Left lung (tissue), 4 donors: ENCODE measurements at regions not wholly inside any gene's neighbourhood (a gene's known extent, or its start where the extent isn't known, plus 50 kb on each side); places are given as distances from the start of the nearest gene placed in this dataset.
A peak's percentile ranks its signal among the peaks of the same experiment; 100 is the strongest.

Source experiments
- ATAC-seq: fragments of 200-7000 bp; cut with Tn5 transposase; one replicate; pipeline ENCODE4 v1.9.1; 2020; ENCODE audit warnings: moderate library complexity
- DNase-seq, 4 donors: peaks; one replicate each; pipeline ENCODE4 v3.0.0-alpha.2; 2013 to 2020
- H3K27ac ChIP-seq, 2 donors: fragments of 200-600 bp; sonication (generic) in 1 of 2; one replicate each; pipeline versions ENCODE4 v1.5.0 to v1.8.0; 2020 to 2021
- H3K27me3 ChIP-seq, 2 donors: fragments of 200-600 bp; sonication (generic) in 1 of 2; one replicate each; pipeline versions ENCODE4 v1.5.0 to v1.8.0; 2020 to 2021
- H3K36me3 ChIP-seq, 2 donors: fragments of 200-600 bp; sonication (generic) in 1 of 2; one replicate each; pipeline versions ENCODE4 v1.5.0 to v1.8.0; 2020 to 2021
- H3K4me1 ChIP-seq, 2 donors: fragments of 200-600 bp; one replicate each; pipeline ENCODE4 v1.8.0; 2021
- H3K4me3 ChIP-seq, 2 donors: fragments of 200-600 bp; sonication (generic) in 1 of 2; one replicate each; pipeline versions ENCODE4 v1.5.0 to v1.8.0; 2020 to 2021; ENCODE audit warnings: mild to moderate bottlenecking in 1 of 2
- H3K9me3 ChIP-seq, 2 donors: fragments of 200-600 bp; sonication (generic) in 1 of 2; one replicate each; pipeline versions ENCODE4 v1.5.0 to v1.8.0; 2020 to 2021
- intact Hi-C, 2 donors: fragments of 100-400 bp; cut with DNase I; formaldehyde crosslinking; loops; one replicate each; pipeline versions ENCODE4 v1.11.2 to v1.14.2; 2022
- TF ChIP-seq, protein P1 (sequence below), 2 donors: fragments of 200-600 bp; sonication (generic) in 1 of 2; IDR thresholded peaks; one replicate each; pipeline versions ENCODE4 v1.5.0 to v1.8.0; 2021; ENCODE audit warnings: antibody characterized with exemption in 2 of 2
- donor health status: DM: no; HTN: yes; CAD: no.
- donor health status: DM: no; HTN: no; CAD: no.

DNA sequence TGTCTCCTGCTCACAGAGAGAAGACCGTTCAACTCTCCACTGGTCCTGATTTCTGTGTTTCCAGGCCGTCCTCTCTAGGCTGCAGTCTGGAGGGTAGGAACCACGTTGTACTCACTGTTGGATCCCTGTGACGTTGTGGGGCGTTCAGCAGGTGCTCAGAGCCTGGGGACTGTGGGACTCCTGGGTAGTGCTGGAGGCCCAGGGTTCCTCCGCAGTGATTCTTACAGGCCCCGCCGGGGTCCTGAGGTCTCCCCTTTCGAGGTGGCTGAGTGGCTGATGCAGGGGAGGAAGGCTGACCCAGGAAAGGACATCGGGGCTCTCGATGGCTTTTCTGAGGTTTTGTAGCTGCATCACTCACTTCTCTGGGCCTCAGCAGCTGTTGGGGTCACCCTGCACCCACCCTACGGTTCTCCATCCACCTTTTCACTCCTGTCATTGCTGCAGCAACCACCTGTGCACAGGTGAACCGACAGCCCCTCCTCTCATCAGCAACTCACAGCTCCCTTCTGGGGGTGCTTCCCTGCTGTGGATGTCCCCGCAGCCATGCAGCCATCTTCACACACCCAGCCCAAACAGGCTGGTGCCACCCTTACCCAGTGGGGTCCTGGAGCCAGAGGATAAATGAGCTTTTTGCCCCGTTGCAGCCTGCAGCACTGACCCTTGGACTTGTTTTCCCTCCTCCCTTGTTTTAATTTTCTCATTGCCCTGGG is 169.6 kb upstream of the HDAC4 start:
- DNase-seq (peak in 1 of 4 donors; percentile 27), ATAC-seq (no peak)
- H3K4me3 ChIP-seq = no peak overlapping the region
- H3K9me3 ChIP-seq = no peaks in the 10 kb centered on the region
- H3K36me3 ChIP-seq = no peaks in the 10 kb centered on the region
- no peak overlapping the region for H3K27ac ChIP-seq
- TF ChIP-seq, protein P1, sequence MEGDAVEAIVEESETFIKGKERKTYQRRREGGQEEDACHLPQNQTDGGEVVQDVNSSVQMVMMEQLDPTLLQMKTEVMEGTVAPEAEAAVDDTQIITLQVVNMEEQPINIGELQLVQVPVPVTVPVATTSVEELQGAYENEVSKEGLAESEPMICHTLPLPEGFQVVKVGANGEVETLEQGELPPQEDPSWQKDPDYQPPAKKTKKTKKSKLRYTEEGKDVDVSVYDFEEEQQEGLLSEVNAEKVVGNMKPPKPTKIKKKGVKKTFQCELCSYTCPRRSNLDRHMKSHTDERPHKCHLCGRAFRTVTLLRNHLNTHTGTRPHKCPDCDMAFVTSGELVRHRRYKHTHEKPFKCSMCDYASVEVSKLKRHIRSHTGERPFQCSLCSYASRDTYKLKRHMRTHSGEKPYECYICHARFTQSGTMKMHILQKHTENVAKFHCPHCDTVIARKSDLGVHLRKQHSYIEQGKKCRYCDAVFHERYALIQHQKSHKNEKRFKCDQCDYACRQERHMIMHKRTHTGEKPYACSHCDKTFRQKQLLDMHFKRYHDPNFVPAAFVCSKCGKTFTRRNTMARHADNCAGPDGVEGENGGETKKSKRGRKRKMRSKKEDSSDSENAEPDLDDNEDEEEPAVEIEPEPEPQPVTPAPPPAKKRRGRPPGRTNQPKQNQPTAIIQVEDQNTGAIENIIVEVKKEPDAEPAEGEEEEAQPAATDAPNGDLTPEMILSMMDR (IDR thresholded peaks at IDR 0.05) = no peak
- intact Hi-C loops = no loop called here
- H3K27me3 ChIP-seq = peaks cover 0 to 9% of the 10 kb centered on the region in 2 donors
- H3K4me1 ChIP-seq = no peaks in the 10 kb centered on the region

DNA sequence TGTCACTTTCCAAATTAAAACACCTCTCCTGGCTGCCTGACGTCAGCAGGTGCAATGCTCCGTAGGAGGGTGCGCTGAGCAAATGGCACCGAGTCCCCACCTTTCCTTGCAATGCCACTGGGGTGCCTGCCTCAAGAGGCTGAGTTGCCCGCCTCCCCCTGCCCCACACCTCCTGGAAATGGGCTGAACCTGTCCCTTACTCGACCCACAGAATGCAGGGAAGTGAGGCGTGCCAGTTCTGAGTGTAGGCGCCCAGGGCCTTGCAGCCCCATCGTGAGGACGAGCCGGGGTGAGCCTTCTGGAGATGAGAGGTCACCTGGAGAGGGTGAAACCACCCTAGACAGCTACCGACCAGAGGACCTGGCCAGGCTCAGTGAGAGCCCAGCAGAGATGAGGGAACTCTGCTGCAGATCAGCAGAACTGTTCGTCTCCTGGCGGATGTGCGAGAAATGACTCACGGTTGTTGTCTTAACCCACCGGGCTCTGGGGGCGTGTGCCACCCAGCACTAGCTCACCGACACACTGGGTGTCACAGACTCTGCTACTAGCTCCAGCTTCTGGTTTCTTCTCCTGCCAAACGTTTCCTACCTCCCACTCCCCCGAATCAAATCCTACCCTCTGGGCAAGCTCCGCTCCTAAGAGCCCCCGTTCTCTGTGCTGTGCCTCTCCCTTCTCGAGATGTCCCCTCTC is 168.7 kb upstream of the HDAC4 start:
- Histone ChIP-seq H3K36me3 (no peaks in the 10 kb centered on the region), H3K9me3 (no peaks in the 10 kb centered on the region), H3K27me3 (peaks cover 0 to 12% of the 10 kb centered on the region in 2 donors), H3K4me3 (no peak overlapping the region), H3K4me1 (no peaks in the 10 kb centered on the region), H3K27ac (no peak overlapping the region)
- ATAC-seq = no peak
- DNase-seq = peak in 1 of 4 donors; percentile 45
- TF ChIP-seq, protein P1 (IDR thresholded peaks at IDR 0.05) = no peak
- intact Hi-C loops = no loop called here

GRCh38 chr2:239568601-239569000 is 167.8 kb upstream of the HDAC4 start:
- no peak overlapping the region for H3K4me3 ChIP-seq
- intact Hi-C loops = no loop called here
- no peak overlapping the region for H3K27ac ChIP-seq
- no peaks in the 10 kb centered on the region for H3K9me3 ChIP-seq
- DNase-seq (peak in 1 of 4 donors; percentile 13), ATAC-seq (no peak)
- peaks cover 0 to 13% of the 10 kb centered on the region in 2 donors for H3K27me3 ChIP-seq
- TF ChIP-seq, protein P1 (IDR thresholded peaks at IDR 0.05) = no peak
- H3K36me3 ChIP-seq = no peaks in the 10 kb centered on the region
- no peaks in the 10 kb centered on the region for H3K4me1 ChIP-seq

DNA sequence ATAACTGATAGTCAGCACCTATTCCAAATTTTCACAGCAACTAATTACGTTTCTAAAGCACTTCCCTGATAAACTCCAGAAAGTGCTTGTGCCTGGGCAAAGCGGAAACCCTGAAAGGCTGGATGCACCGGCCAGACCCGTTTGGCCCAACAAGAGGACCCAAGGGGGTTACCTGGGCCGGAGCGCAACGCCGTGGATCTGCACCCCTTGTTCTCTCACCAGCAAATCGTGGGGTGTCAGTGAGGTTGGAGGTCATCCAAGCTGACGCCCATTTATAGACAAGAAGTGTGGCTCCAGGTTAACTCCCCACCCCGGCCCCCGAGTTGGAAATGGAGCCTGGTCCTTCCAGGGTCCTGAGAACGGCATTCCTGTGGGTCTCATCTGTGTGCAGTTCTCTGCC is 167.0 kb upstream of the HDAC4 start:
- TF ChIP-seq, protein P1 (IDR thresholded peaks at IDR 0.05) = no peak
- intact Hi-C loops = no loop called here
- DNase-seq (peak in 1 of 4 donors; percentile 45), ATAC-seq (no peak)
- Histone ChIP-seq H3K4me1 (no peaks in the 10 kb centered on the region), H3K4me3 (no peak overlapping the region), H3K27me3 (peaks cover 0 to 13% of the 10 kb centered on the region in 2 donors), H3K27ac (no peak overlapping the region), H3K9me3 (no peaks in the 10 kb centered on the region), H3K36me3 (no peaks in the 10 kb centered on the region)

- Histone ChIP-seq H3K27ac (no peak overlapping the region), H3K27me3 (peaks cover 0 to 13% of the 10 kb centered on the region in 2 donors), H3K4me1 (no peaks in the 10 kb centered on the region), H3K4me3 (no peak overlapping the region), H3K9me3 (no peaks in the 10 kb centered on the region), H3K36me3 (no peaks in the 10 kb centered on the region)
- TF ChIP-seq, protein P1 (IDR thresholded peaks at IDR 0.05) = no peak
- DNase-seq = peak in 1 of 4 donors; percentile 13
- intact Hi-C loops = no loop called here
- no peak for ATAC-seq
These were observed 166.3 kb upstream of the HDAC4 start for GRCh38 chr2:239566995-239567568.
